M059J (cell line): ENCODE measurements at regions not wholly inside any gene's neighbourhood (a gene's known extent, or its start where the extent isn't known, plus 50 kb on each side); places are given as distances from the start of the nearest gene placed in this dataset.

ENCODE experiments used
- DNase-seq: peaks from one replicate; pipeline ENCODE4 v3.0.0-alpha.2; 2012; ENCODE audit warnings: low read depth

- DNase-seq = no peak
Observed at GRCh38 chr2:9156483-9156882, 50.1 kb upstream of the ASAP2 start.

- DNase-seq = no peak
Observed at GRCh38 chr2:9154061-9154460, 52.6 kb upstream of the ASAP2 start.

- DNase-seq = no peak
Observed at GRCh38 chr2:9153643-9153980, 53.0 kb upstream of the ASAP2 start.

- no peak for DNase-seq
Observed at GRCh38 chr2:9152975-9153642, 53.5 kb upstream of the ASAP2 start.

GRCh38 chr2:9150906-9151305, 55.7 kb upstream of the ASAP2 start:
- no peak for DNase-seq

GRCh38 chr2:9150568-9150900, 56.1 kb upstream of the ASAP2 start:
- no peak for DNase-seq

GRCh38 chr2:9149726-9150567, 56.7 kb upstream of the ASAP2 start:
- DNase-seq = no peak

GRCh38 chr2:9149388-9149660, 57.3 kb upstream of the ASAP2 start:
- DNase-seq = no peak

GRCh38 chr2:9146646-9147045, 60.0 kb upstream of the ASAP2 start:
- no peak for DNase-seq

GRCh38 chr2:9145752-9146430, 60.7 kb upstream of the ASAP2 start:
- no peak for DNase-seq

- peak; percentile 52 for DNase-seq
Observed at GRCh38 chr2:9145109-9145751, 61.4 kb upstream of the ASAP2 start.

- DNase-seq = no peak
Observed at GRCh38 chr2:9144617-9145016, 62.0 kb upstream of the ASAP2 start.

GRCh38 chr2:9144046-9144445, 62.6 kb upstream of the ASAP2 start:
- DNase-seq = no peak

- DNase-seq = no peak
Observed at GRCh38 chr2:9143264-9143815, 63.3 kb upstream of the ASAP2 start.

GRCh38 chr2:9142551-9143263, 63.9 kb upstream of the ASAP2 start:
- DNase-seq = peak; percentile 78

GRCh38 chr2:9141706-9142460, 64.7 kb upstream of the ASAP2 start:
- DNase-seq = no peak

GRCh38 chr2:9141091-9141667, 65.4 kb upstream of the ASAP2 start:
- no peak for DNase-seq

- no peak for DNase-seq
Observed at GRCh38 chr2:9140645-9141044, 66.0 kb upstream of the ASAP2 start.

GRCh38 chr2:9139491-9140443, 66.8 kb upstream of the ASAP2 start:
- DNase-seq = peak; percentile 44
